NCI-H2196 treated with DMSO at 0.1 percent for 48 hours (cell line): ENCODE measurements at regions not wholly inside any gene's neighbourhood (a gene's known extent, or its start where the extent isn't known, plus 50 kb on each side); places are given as distances from the start of the nearest gene placed in this dataset.
"Not testable (repeated sequence)": the region's sequence is repeated elsewhere in the genome, so short reads cannot be mapped to it uniquely, and the experiment has no call there.

Experiments used
- DNase-seq: peaks from one replicate; lab custom pipeline; 2025; ENCODE audit not compliant: unreplicated experiment; lab: John Stamatoyannopoulos, UW

DNA sequence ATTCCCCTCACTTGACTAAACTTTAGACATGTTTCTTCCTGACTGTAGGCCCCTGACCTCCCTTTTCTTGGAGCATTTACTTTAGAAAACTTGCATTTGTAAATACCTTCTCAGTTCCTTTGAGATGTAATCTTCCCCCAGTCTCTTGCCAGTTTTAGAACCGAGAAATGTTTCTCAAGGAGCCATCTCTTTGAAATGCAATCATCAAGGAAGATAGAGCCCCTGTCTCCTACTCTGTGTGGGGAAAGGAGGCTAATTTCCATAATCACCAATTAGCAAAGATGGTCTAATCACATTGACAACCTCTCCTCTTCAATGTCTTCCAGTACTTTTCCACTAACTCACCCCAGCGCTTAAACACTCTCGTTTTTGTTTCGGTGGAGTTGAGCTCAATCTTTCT lies 70.0 kb upstream of the SMIM30 start:
- DNase-seq, result no peak

GRCh38 chr7:113179313-113179712 lies 61.0 kb upstream of the SMIM30 start:
- no peak for DNase-seq

DNA sequence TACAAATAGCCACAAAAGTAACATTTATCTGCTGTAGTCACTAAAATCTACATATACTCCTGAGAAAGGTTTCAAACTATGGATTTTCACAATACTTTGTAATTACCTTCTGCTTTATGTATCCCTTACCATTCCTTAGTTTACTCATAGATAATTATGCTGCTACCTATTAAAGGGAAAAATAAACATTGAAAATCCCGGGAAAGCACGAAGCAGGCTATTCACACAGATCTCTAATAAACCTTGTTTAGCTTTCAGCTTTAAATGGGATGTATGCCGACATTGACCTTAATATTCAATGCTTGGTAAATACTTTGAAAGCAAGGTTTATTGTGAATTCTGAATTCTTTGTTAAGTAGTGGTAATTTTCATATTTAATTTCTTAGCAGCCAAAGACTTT lies 58.5 kb upstream of the SMIM30 start:
- no peak for DNase-seq

DNA sequence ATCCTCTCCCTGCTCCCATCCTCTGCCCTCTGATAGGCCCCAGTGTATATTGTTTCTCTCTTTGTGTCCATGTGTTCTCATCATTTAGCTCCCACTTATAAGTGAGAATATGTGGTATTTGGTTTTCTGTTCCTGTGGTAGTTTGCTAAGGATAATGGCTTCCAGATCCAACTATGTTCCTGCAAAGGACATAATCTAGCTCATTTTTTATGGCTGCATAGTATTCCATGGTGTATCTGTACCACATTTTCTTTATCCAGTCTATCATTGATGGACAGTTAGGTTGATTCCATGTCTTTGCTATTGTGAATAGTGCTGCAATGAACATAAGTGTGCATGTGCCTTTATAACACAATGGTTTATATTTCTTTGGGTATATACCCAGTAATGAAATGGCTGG lies 57.8 kb upstream of the SMIM30 start:
- DNase-seq, result not testable (repeated sequence)

DNA sequence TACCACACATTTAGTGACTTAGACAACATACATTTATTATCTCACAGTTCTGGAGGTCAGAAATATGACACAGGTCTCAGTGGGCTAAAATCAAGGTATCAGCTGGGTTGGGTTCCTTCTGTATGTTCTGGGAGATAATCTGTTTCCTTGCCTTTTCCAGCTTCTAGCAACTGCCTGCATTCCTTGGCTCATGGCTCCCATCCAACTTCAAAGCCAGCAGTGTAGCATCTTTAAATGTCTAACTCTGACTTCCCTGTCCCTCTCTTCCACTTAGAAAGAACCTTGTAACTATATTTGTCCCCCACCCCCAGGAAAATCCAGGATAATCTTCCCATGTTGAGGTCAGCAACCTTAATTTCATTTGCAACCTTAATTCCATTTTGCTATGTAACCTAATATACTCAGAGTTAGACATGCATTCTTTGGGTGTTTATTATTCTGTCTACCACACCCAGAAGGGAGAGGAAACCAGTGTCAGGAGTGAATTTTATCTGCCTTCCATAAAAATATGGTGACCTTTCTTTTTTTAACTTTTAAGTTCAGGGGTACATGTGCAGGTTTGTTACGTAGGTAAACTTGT lies 57.3 kb upstream of the SMIM30 start:
- no peak for DNase-seq

DNA sequence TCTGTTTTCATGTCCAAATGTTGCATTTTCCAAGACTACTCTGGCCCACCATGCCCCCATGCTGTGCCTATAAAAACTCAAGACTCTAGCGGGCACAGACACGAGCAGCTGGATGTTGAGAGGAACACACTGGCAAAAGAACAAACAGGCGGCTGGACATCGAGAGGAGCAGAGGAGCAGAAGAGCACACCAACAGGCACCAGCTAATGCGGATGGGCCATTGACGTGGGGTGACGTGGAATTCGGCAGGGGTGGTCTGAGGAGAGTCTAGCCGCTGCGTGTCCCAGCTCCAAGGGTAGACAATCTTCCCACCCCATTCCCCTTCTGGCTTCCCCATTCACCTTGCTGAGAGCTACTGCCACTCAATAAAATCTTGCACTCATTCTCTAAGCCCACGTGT lies 54.4 kb upstream of the SMIM30 start:
- DNase-seq, result no peak

GRCh38 chr7:113170591-113170990 lies 52.2 kb upstream of the SMIM30 start:
- DNase-seq, result no peak
